Mammary epithelial cell (primary cell): ENCODE measurements at regions not wholly inside any gene's neighbourhood (a gene's known extent, or its start where the extent isn't known, plus 50 kb on each side); places are given as distances from the start of the nearest gene placed in this dataset.

Experiments
- CTCF ChIP-seq, 2 donors: IDR thresholded peaks in 1 of 2; conservative IDR thresholded peaks in 1 of 2; 2 replicates each; pipeline ENCODE4 v1.5.1; 2011 to 2012; ENCODE audit warnings: inconsistent platforms in 2 of 2, low read length in 2 of 2, mild to moderate bottlenecking in 2 of 2, control low read depth in 1 of 2, low read depth in 1 of 2; ENCODE audit not compliant: insufficient read depth in 1 of 2; ENCODE audit errors: extremely low read depth in 1 of 2
- EZH2 ChIP-seq: IDR thresholded peaks from 2 replicates; pipeline ENCODE4 v1.6.1; 2012; ENCODE audit warnings: low read length, inconsistent platforms, borderline replicate concordance

- TF ChIP-seq EZH2: no peak
- TF ChIP-seq CTCF (conservative IDR thresholded peaks at IDR 0.05 in 1 of 2, IDR thresholded peaks at IDR 0.05 in 1 of 2; ENCODE audit: extremely low read depth in 1 of 2, insufficient read depth in 1 of 2, low read depth in 1 of 2, low read length in 2 of 2): no peak
Observed at GRCh38 chr18:78787751-78788150, 191.9 kb upstream of the SALL3 start.
